Trophoblast cell (in vitro differentiated cells and primary cell): ENCODE measurements at regions not wholly inside any gene's neighbourhood (a gene's known extent, or its start where the extent isn't known, plus 50 kb on each side); places are given as distances from the start of the nearest gene placed in this dataset.

Source experiments
- DNase-seq, 2 donors: peaks; one replicate each; pipeline ENCODE4 v3.0.0-alpha.2; 2016
- H2AFZ ChIP-seq: 2 replicates; pipeline ENCODE4 v1.6.1; 2013; ENCODE audit warnings: low read length, moderate library complexity, mild to moderate bottlenecking; ENCODE audit not compliant: insufficient read depth, poor library complexity
- H2AK5ac ChIP-seq: 2 replicates; pipeline ENCODE4 v1.6.1; 2013; ENCODE audit warnings: mild to moderate bottlenecking, low read length
- H2BK120ac ChIP-seq: 2 replicates; pipeline ENCODE4 v1.6.1; 2013; ENCODE audit warnings: low read length, mild to moderate bottlenecking, moderate library complexity; ENCODE audit not compliant: insufficient read depth, poor library complexity
- H2BK12ac ChIP-seq: 2 replicates; pipeline ENCODE4 v1.6.1; 2013; ENCODE audit warnings: mild to moderate bottlenecking, low read length, moderate library complexity
- H2BK5ac ChIP-seq: 2 replicates; pipeline ENCODE4 v1.6.1; 2013; ENCODE audit warnings: low read length, low read depth, moderate library complexity, mild to moderate bottlenecking; ENCODE audit not compliant: poor library complexity
- H3K14ac ChIP-seq: 2 replicates; pipeline ENCODE4 v1.6.1; 2013; ENCODE audit warnings: mild to moderate bottlenecking, low read length
- H3K18ac ChIP-seq: 2 replicates; pipeline ENCODE4 v1.6.1; 2013; ENCODE audit warnings: mild to moderate bottlenecking, low read length
- H3K23ac ChIP-seq: 2 replicates; pipeline ENCODE4 v1.6.1; 2013; ENCODE audit warnings: low read length
- H3K27ac ChIP-seq: 2 replicates; pipeline ENCODE4 v1.5.1; 2013; ENCODE audit warnings: low read depth, mild to moderate bottlenecking, inconsistent platforms, low read length, moderate library complexity
- H3K27me3 ChIP-seq: 2 replicates; pipeline ENCODE4 v1.6.1; 2013; ENCODE audit warnings: inconsistent platforms, mild to moderate bottlenecking, low read length, moderate library complexity; ENCODE audit not compliant: insufficient read depth
- H3K36me3 ChIP-seq, 2 experiments: 1 replicate in 1 of 2; 2 replicates in 1 of 2; pipeline ENCODE4 v1.6.1; 2013; ENCODE audit warnings: low read length in 2 of 2, mild to moderate bottlenecking in 2 of 2, moderate library complexity in 1 of 2; ENCODE audit not compliant: insufficient read depth in 2 of 2, control insufficient read depth in 1 of 2
- H3K4ac ChIP-seq: 2 replicates; pipeline ENCODE4 v1.6.1; 2013; ENCODE audit warnings: low read depth, mild to moderate bottlenecking, low read length, moderate library complexity
- H3K4me1 ChIP-seq, 2 experiments: 1 replicate in 1 of 2; 2 replicates in 1 of 2; pipeline ENCODE4 v1.6.1; 2013; ENCODE audit warnings: low read length in 2 of 2, mild to moderate bottlenecking in 2 of 2, moderate library complexity in 1 of 2; ENCODE audit not compliant: insufficient read depth in 2 of 2, control insufficient read depth in 1 of 2
- H3K4me2 ChIP-seq: 2 replicates; pipeline ENCODE4 v1.6.1; 2013; ENCODE audit warnings: inconsistent platforms, mild to moderate bottlenecking, low read length, moderate library complexity
- H3K4me3 ChIP-seq: 2 replicates; pipeline ENCODE4 v1.5.1; 2013; ENCODE audit warnings: mild to moderate bottlenecking, low read depth, low read length, inconsistent platforms
- H3K79me1 ChIP-seq: one replicate; pipeline ENCODE4 v1.6.1; 2013; ENCODE audit warnings: low read length
- H3K79me2 ChIP-seq: 2 replicates; pipeline ENCODE4 v1.6.1; 2013; ENCODE audit warnings: low read length, mild to moderate bottlenecking; ENCODE audit not compliant: control insufficient read depth, insufficient read depth, poor library complexity
- H3K9ac ChIP-seq: 2 replicates; pipeline ENCODE4 v1.6.1; 2013; ENCODE audit warnings: mild to moderate bottlenecking, low read length
- H3K9me3 ChIP-seq: 2 replicates; pipeline ENCODE4 v1.6.1; 2013; ENCODE audit warnings: low read depth, mild to moderate bottlenecking, control low read depth, inconsistent platforms, low read length; ENCODE audit not compliant: insufficient read depth
- H4K12ac ChIP-seq: 2 replicates; pipeline ENCODE4 v1.6.1; 2013; ENCODE audit warnings: low read depth, mild to moderate bottlenecking, low read length, moderate library complexity
- H4K8ac ChIP-seq: 2 replicates; pipeline ENCODE4 v1.6.1; 2013; ENCODE audit warnings: low read depth, mild to moderate bottlenecking, low read length, moderate library complexity
- H4K91ac ChIP-seq: one replicate; pipeline ENCODE4 v1.6.1; 2013; ENCODE audit warnings: low read depth, mild to moderate bottlenecking, low read length, moderate library complexity
- WGBS: extraction: QIAGEN DNeasy Blood & Tissue Kit; methylation state at CpG from one replicate; pipeline ENCODE4 v1.1.7; 2013; ENCODE audit warnings: missing lambda C conversion rate; ENCODE audit not compliant: insufficient read length, insufficient coverage; ENCODE audit errors: extremely low coverage; 5-methylcytosine and 5-hydroxymethylcytosine counted together

DNA sequence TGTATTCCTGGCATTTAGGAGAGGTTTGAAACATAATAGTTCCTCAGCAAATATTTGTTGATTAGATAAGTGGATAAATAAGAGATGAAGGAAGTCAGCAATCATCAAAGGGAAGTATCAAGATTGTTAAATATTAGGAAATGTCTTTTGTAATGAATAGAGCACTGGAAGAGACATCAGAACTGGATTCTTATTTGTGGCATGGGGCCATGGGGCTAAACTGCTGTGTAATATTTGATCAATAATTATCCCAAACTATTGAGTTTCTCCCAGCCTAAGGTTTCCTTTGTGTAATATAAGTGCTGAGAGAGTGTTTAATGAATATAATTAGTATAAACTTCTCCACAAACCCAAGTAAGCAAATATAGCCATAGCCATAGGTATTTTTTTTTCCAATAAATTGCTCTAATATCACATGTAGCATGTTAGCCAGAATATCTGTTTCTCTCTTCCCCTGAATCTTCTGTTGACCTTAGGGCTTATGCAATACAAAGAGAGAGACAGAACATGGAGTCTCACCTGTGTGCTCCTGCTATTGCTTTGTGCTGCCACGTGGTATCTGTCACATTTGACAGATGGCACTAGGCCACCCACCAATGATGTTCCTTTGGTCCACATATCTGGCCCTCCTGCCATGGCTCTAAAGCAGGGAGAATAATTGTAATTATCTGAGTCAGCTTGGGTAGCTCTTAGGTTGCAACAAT is 658.7 kb downstream of the SOX5 start:
- H2BK12ac ChIP-seq = no peak overlapping the region
- H3K4me3 ChIP-seq = no peak overlapping the region

GRCh38 chr12:23303220-23303619 is 646.2 kb downstream of the SOX5 start:
- no peaks in the 10 kb centered on the region for H3K36me3 ChIP-seq
- no peak overlapping the region for H3K9ac ChIP-seq
- no peaks in the 10 kb centered on the region for H3K79me1 ChIP-seq
- no peak overlapping the region for H3K27ac ChIP-seq
- no peak overlapping the region for H4K91ac ChIP-seq
- no peaks in the 10 kb centered on the region for H3K4me1 ChIP-seq
- H3K23ac ChIP-seq = no peak overlapping the region
- WGBS = no CpG with 5 or more reads among the region's 3 CpGs
- peaks cover 1% of the 10 kb centered on the region for H3K9me3 ChIP-seq
- H2AK5ac ChIP-seq = no peak overlapping the region
- H2AFZ ChIP-seq = no peak overlapping the region
- no peak overlapping the region for H3K4me2 ChIP-seq
- no peak overlapping the region for H3K18ac ChIP-seq
- H2BK5ac ChIP-seq = no peak overlapping the region
- no peak for DNase-seq
- no peak overlapping the region for H4K12ac ChIP-seq
- H3K4me3 ChIP-seq = no peak overlapping the region
- no peak overlapping the region for H3K4ac ChIP-seq
- no peak overlapping the region for H4K8ac ChIP-seq
- H2BK12ac ChIP-seq = no peak overlapping the region
- no peaks in the 10 kb centered on the region for H3K27me3 ChIP-seq
- no peak overlapping the region for H2BK120ac ChIP-seq
- no peaks in the 10 kb centered on the region for H3K79me2 ChIP-seq
- no peak overlapping the region for H3K14ac ChIP-seq

More for the DNA sequence above, 658.7 kb downstream of the SOX5 start:
- H2BK120ac ChIP-seq = no peak overlapping the region
- H3K9ac ChIP-seq = peak overlapping the region; percentile 66
- no peak overlapping the region for H2AK5ac ChIP-seq
- no peak overlapping the region for H4K12ac ChIP-seq
- no peak overlapping the region for H3K14ac ChIP-seq
- no peak overlapping the region for H4K8ac ChIP-seq
- DNase-seq = no peak
- no peak overlapping the region for H2BK5ac ChIP-seq
- H2AFZ ChIP-seq = no peak overlapping the region
- H3K4me2 ChIP-seq = no peak overlapping the region
- H3K4me1 ChIP-seq = no peaks in the 10 kb centered on the region
- no peak overlapping the region for H3K18ac ChIP-seq
- no peaks in the 10 kb centered on the region for H3K9me3 ChIP-seq
- H3K79me1 ChIP-seq = no peaks in the 10 kb centered on the region
- no peaks in the 10 kb centered on the region for H3K79me2 ChIP-seq
- no peak overlapping the region for H3K4ac ChIP-seq
- no peaks in the 10 kb centered on the region for H3K27me3 ChIP-seq
- no peaks in the 10 kb centered on the region for H3K36me3 ChIP-seq
- H3K23ac ChIP-seq = no peak overlapping the region
- H3K27ac ChIP-seq = no peak overlapping the region
- no peak overlapping the region for H4K91ac ChIP-seq
- no CpG with 5 or more reads among the region's 1 CpG for WGBS

GRCh38 chr12:23303821-23304220 is 645.6 kb downstream of the SOX5 start:
- WGBS = no CpG with 5 or more reads among the region's 1 CpG
- H3K36me3 ChIP-seq = no peaks in the 10 kb centered on the region

GRCh38 chr12:23333938-23334337 is 615.5 kb downstream of the SOX5 start:
- H3K9ac ChIP-seq = no peak overlapping the region
- no peaks in the 10 kb centered on the region for H3K27me3 ChIP-seq
- H3K4me1 ChIP-seq = no peaks in the 10 kb centered on the region
- no peak overlapping the region for H2AFZ ChIP-seq
- H2BK120ac ChIP-seq = no peak overlapping the region
- H3K79me2 ChIP-seq = no peaks in the 10 kb centered on the region
- no peak overlapping the region for H4K91ac ChIP-seq
- H3K4me3 ChIP-seq = no peak overlapping the region
- no CpG with 5 or more reads among the region's 2 CpGs for WGBS
- H3K9me3 ChIP-seq = no peaks in the 10 kb centered on the region
- H3K36me3 ChIP-seq = no peaks in the 10 kb centered on the region
- no peak overlapping the region for H3K4me2 ChIP-seq
- H3K18ac ChIP-seq = no peak overlapping the region
- H4K8ac ChIP-seq = no peak overlapping the region
- no peak overlapping the region for H3K27ac ChIP-seq
- H3K4ac ChIP-seq = no peak overlapping the region
- no peak overlapping the region for H2BK12ac ChIP-seq
- no peak for DNase-seq
- no peak overlapping the region for H2AK5ac ChIP-seq
- no peak overlapping the region for H3K14ac ChIP-seq
- no peak overlapping the region for H3K23ac ChIP-seq
- H3K79me1 ChIP-seq = no peaks in the 10 kb centered on the region
- no peak overlapping the region for H2BK5ac ChIP-seq
- H4K12ac ChIP-seq = no peak overlapping the region

More at GRCh38 chr12:23303821-23304220, 645.6 kb downstream of the SOX5 start:
- Histone ChIP-seq H3K4me2 (no peak overlapping the region), H3K4me3 (no peak overlapping the region), H3K27me3 (no peaks in the 10 kb centered on the region), H2AK5ac (no peak overlapping the region), H3K18ac (no peak overlapping the region), H3K9me3 (peaks cover 1% of the 10 kb centered on the region), H3K79me1 (no peaks in the 10 kb centered on the region), H3K14ac (no peak overlapping the region), H3K4me1 (no peaks in the 10 kb centered on the region), H2BK5ac (no peak overlapping the region), H3K27ac (no peak overlapping the region), H2BK12ac (no peak overlapping the region), H3K23ac (no peak overlapping the region), H3K4ac (no peak overlapping the region), H4K91ac (no peak overlapping the region), H2AFZ (no peak overlapping the region), H3K79me2 (no peaks in the 10 kb centered on the region), H4K12ac (no peak overlapping the region), H2BK120ac (no peak overlapping the region), H3K9ac (no peak overlapping the region), H4K8ac (no peak overlapping the region)
- no peak for DNase-seq
